Left ventricle myocardium superior (tissue), 1 donor: ENCODE measurements at regions not wholly inside any gene's neighbourhood (a gene's known extent, or its start where the extent isn't known, plus 50 kb on each side); places are given as distances from the start of the nearest gene placed in this dataset.

Source experiments
- ATAC-seq: fragments of 200-7000 bp; cut with Tn5 transposase; one replicate; pipeline ENCODE4 v1.9.1; 2020; ENCODE audit warnings: mild to moderate bottlenecking, moderate library complexity
- DNase-seq: peaks from one replicate; pipeline ENCODE4 v3.0.0-alpha.2; 2020
- intact Hi-C: fragments of 100-400 bp; cut with micrococcal nuclease; formaldehyde crosslinking; loops from one replicate; pipeline ENCODE4 v1.11.0; 2022
- donor health status: DM: no; HTN: yes; CAD: no; lungs with severe emphysema.

DNA sequence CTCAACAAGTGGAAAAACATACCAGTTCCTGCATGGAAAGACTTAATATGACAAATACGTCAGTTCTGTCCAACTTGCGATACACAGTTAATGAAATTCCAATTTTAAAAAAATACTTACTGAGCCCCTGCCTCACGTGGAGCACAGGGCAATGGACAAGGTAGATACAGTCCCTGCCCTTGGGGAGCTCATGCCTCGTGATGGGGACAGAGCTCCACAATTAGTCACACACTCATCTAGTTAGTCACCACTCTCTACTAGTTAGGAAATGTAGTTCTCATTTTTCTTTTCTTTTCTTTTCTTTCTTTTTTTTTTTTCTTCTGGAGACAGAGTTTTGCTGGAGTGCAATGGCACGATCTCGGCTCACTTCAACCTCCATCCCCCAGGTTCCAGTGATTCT lies 74.7 kb upstream of the CDH5 start:
- no peak for DNase-seq
- intact Hi-C loops = no loop called here
- no peak for ATAC-seq

DNA sequence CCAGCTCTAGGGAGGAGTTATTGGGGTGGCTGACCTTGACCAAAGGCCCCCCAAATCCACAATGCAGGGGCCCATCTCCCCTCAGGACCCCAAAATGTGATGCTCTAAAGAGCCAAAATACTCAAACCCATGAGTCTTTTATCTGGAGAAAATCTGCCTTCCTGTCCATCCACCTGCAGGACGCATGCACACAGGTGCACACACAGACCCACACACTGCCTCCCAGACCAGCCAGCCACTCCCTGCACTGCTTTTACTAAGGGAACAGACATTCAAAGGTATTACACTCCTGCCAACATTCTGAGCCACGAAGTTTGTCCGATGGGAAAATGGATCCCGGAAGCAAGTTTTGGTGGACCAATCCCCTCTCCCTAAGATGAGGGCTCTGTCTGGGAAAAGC lies 76.1 kb upstream of the CDH5 start:
- ATAC-seq = no peak
- intact Hi-C loops = no loop called here
- DNase-seq = no peak

DNA sequence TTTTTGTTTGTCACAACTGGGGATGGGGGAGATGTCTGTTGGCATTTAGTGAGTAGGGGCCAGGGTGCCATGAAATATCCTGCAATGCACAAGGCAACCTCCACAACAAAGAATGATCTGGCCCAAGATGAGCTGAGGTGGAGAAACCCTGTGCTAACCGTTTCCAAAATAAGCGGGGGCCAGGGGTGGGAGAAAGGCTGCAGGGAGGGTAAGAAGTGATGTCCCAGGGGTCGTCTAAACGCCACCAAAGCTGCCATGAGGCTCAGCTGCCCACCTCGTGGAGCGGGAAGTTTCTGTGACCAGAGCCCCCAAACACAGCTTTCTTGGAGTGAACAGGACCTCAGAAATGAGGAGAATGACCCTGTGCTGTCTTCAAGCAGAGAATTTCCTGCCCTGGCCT lies 76.5 kb upstream of the CDH5 start:
- intact Hi-C loops = no loop called here
- no peak for ATAC-seq
- DNase-seq = no peak

DNA sequence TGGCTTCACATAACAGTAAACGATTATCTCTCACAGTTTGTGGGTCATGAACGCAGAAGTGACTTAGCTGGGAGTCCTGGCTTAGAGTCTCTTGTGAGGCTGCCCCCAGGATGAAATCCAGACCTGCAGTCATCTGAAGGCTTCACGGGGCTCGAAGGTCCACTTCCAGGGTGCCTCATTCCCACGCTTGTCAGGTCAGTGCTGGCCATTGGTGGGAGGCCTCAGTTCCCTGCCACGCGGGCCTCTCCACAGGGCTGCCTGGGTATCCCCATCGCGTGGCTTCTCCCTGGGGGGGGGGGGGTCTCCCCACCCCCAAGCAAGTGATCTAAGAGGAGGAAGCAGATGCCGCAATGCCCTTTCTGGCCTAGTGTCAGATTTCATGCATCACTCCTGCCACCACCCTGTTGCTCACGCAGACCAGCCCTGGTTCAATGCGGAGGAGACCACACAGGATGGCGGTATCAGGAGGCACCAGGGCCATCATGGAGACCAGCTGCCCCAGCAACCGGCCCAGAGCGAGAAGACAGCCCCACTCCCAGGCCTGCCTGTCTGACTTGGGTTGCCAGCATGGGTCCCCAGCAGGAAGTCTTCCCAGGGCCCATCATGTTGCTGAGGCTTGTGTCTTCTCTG lies 77.3 kb upstream of the CDH5 start:
- ATAC-seq (no peak), DNase-seq (no peak)
- intact Hi-C loops = no loop called here

DNA sequence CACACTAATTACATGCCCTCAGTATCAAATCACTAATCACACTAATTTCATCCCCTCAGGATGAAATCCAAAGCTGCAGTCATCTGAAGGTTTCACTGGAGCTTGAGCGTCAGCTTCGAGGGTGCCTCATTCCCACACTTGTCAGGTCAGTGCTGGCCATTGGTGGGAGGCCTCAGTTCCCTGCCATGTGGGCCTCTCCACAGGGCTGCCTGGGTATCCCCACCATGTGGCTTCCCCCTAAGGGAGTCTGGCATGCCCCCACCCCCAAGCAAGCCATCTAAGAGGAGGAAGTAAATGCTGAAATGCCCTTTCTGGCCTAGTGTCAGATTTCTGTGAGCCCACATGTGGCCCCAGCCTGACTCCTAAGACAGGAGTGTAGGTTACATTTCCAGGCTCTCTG lies 78.6 kb upstream of the CDH5 start:
- intact Hi-C loops = no loop called here
- no peak for DNase-seq
- no peak for ATAC-seq

DNA sequence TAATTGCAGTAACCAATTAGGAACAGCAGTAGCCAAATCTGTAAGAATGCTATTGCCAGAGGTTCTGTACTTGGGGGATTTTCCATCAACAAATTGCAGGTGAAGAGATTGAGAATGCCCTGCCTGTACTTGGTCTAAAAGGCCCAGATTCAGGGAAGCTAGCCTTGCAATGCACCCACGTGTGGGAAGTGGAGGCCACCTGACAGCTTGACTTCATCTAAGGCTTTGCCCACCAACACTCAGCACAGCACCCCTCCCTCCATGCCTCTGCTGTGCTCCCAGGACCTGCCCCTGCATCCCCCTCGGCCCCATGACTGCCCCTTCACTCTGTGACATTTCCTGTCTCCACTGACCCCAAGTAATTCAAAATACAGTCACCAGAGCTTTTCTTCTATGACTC lies 79.1 kb upstream of the CDH5 start:
- intact Hi-C loops = no loop called here
- ATAC-seq (no peak), DNase-seq (no peak)

DNA sequence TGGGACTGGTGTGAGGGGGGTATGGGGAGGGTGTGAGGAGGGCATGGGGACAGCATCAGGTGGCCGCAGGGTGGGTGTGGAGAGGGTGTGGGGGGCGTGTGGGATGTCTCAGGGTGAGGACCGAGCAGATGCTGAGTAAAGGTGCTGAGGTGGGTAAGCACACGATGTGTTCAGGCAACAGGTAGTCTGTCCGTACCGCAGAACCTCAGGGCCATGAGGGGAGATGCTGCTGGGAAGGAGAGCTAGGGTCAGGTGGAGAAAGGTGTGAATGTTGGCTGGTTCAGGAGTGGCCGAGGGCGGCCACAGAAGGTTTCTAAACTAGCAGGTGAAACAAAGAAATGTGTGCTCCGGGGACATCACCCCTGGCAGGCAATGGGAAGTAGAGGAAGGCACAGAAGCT lies 80.0 kb upstream of the CDH5 start:
- DNase-seq (no peak), ATAC-seq (no peak)
- intact Hi-C loops = no loop called here

DNA sequence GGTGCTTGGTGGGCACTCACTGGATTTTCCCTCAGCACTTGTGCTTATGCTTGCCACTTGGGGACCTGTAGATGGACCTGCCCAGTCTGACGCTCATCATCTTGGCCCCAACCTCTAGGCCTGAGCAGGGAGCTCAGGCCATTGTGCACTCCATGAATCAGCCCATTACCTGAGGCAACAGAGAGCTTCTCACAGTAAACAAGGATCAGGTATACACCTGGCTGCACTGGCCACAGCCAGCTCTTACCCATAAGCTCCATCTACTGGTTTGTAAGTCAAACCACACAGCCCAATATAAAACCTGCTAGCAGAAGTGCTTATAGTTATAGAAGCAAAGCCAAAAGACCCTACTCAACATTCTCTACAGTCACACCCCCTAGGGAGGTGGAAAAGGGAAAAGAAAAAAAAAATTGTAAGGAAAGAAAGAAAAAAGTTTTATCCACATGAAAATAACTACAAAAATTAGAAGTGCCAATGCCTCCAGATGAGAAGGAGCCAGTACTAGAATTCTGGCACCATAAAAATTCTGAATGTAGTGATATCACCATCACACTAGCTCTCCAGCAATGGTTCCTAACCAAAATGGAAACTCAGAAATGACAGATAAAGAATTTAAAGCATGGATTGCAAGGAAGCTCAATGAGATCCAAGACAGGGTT lies 87.8 kb upstream of the CDH5 start:
- no peak for ATAC-seq
- intact Hi-C loops = no loop called here
- no peak for DNase-seq

DNA sequence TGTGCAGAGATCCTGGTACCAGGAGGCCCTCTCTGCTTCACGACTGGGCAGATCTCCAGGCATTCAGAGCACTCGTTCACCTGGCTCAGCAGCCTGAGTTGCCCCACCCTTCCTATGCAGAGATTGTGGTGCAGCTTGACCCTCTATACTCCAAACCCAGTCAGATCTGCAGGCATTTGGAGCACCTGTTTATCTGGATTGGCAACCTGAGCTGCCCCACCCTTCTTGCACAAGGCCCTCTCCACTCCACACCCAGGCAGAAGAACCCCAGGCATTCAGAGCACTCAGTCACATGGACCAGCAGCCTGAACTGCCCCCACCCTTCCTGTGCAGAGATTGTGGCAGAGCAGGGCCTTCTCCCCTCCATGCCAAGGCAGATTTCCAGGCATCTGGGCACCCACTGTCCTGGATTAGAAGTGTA lies 88.4 kb upstream of the CDH5 start:
- DNase-seq (no peak), ATAC-seq (no peak)
- intact Hi-C loops = no loop called here

DNA sequence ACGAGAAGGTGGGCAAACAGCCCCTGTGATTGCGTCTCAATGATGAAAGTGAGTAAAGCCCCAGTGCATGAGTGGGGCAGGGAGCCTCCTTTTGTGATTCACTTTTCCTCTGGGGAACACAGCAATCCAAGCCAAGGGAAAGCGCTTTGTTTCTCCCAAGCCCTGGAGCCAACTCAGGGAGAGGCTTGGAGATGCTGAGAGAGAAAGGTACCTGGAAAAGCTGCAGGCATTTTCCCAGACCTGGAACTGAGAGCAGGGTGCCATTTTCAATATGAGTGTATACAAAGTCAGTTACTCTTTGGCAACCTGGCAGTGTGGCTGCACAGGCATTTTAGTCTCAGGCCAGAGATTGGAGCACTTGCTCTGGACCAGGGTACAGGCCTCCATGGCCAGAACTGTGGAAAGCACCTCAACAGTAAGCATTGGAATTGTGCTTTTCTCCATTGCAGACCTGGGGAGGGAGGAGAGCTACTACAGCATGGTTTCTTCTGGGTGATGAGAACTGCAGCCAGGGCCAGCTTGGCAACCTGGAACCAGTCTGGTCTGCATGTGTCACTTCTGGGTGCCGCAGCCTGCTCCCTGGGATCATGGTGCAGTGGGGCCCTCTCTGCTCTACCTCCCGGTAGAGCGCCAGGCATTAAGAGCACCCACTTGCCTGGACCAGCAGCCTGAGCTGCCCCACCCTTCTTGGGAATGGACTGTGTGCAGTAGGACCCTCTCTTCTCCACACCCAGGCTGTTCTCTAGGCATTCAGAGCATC lies 89.0 kb upstream of the CDH5 start:
- ATAC-seq = no peak
- DNase-seq = no peak
- intact Hi-C loops = no loop called here

DNA sequence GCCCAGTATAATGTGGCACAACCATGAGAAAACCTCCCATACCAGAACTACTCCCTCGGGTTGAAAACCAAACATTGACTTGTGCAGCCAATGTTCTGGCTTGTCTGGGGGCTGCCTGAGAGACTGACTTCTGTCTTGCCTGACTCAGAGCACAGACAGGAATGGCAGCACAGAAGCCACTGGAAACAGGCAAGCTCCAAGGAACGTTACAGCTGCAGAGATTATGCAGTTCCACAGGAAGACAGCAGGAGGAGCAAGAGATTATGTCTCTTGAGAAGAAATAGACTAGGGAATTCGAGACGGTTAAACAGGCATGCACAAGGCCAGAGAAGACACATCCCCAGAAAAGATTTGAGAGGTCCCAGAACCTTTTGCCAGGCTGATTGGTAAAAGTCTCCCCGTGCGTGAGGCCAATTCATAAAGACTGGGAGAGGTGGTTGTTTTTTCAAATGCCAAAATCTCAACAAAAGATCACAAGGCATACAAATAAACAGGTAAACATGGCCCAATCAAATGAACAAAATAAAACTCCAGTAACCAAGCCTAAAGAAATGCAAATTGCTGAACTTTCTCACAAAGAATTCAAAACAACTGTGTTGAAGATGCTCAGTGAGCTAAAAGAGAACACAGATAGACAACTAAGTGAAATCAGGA lies 90.6 kb upstream of the CDH5 start:
- no peak for ATAC-seq
- DNase-seq = no peak
- intact Hi-C loops = no loop called here

DNA sequence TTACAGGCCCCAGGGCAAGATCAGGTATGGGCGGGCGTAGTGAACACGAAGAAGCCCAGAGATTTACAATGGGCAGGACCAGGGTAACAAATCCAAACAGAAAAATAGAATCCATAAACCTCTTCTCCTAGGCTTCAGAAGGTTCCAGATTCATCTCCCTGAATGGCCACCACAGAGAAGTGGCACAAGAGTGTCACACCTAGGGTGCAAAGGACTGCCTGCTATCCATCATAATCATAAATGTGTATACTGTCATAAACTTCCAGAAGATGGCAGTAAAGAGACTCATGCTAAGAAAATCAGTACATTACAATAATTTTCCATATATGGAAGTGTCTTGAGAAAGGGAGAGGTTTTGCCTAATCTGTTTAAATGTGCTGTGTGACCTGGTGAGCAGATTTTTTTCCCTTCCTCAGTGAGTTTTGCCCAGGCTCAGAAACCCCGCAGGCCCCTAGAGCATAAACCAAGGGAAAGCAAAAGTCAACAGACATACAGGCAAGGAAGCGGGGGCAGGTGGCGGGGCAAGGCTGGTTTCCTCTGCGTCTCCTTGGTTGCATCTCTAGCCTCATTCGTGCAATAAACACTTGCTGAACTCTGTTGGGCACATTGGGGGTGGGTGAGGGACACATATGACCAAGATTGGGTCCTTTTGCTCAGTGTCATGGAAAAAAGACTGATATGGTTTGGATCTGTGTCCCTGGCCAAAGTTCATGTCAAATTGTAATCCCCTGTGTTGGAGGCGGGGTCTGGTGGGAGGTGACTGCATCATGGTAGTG lies 92.0 kb upstream of the CDH5 start:
- intact Hi-C loops = no loop called here
- DNase-seq (no peak), ATAC-seq (no peak)

DNA sequence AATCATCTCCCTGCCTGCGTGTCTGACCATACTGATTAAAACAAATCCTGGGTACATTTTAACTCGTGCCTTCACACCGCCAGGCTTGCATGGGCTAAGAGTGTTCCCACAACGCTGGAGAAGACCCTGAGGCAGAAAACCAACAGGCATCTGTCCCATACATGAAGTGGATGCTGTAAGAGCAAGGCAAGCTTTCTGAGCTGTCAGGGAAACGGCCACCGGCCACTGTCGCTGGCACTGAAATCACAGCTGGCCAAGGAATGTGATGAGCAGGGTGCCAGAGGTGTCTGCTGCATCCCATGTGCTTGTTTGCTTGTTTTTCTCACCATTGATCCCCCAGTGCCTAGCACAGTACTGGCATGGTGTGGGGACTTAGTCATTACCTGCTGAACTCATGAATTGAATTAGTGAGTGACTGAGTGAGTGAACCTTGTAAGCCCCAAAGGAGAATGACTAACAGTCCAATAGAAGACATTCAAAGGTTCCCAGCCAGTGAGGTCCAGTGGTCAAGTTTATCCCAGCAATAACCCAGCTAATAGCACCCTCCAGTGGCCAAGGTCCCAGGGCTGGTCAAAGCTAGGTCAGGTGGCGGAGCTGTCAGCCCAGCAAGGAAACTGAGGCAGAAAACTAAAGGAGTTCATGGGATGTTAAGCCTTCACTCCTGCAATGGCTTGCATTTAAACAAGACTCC lies 92.7 kb upstream of the CDH5 start:
- intact Hi-C loops = no loop called here
- ATAC-seq (no peak), DNase-seq (no peak)

DNA sequence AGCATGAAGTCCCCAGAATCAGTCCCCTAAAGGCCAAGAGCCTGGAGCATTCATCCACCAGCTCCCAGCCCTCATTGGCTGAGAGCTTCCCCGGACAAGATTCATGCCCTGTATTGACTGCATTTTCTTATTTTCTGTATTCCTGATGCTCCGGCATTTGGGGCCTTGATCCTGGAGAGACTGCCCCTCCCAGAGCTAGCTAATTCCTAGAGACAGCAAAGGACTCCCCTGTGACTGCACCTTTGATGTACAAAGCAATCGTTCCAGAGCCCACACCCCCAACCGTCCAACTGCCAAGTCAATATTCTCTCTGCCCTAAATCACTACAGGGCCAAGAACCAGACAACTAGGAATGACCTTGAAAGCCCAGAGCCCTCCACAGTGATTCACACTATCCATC lies 93.4 kb upstream of the CDH5 start:
- intact Hi-C loops = no loop called here
- ATAC-seq = no peak
- no peak for DNase-seq

DNA sequence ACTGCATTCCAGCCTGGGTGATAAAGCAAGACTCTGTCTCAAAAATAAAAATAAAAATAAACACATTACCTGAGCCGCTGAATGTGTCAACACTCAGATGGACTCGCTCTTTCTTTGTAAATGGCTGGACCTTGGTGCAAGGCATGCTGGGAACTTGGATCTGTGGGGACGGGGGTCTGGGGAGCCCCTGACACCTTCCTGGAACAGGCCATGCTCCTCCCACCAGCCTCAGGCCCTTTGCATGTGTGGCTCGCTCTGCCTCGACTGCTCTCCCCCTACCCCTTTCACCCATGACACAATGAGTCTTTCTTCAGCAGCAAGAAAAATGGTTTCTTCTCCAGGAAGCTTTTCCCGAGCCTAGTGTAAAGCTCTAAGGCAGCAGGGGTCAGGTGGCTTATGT lies 94.0 kb upstream of the CDH5 start:
- intact Hi-C loops = no loop called here
- ATAC-seq (no peak), DNase-seq (no peak)

DNA sequence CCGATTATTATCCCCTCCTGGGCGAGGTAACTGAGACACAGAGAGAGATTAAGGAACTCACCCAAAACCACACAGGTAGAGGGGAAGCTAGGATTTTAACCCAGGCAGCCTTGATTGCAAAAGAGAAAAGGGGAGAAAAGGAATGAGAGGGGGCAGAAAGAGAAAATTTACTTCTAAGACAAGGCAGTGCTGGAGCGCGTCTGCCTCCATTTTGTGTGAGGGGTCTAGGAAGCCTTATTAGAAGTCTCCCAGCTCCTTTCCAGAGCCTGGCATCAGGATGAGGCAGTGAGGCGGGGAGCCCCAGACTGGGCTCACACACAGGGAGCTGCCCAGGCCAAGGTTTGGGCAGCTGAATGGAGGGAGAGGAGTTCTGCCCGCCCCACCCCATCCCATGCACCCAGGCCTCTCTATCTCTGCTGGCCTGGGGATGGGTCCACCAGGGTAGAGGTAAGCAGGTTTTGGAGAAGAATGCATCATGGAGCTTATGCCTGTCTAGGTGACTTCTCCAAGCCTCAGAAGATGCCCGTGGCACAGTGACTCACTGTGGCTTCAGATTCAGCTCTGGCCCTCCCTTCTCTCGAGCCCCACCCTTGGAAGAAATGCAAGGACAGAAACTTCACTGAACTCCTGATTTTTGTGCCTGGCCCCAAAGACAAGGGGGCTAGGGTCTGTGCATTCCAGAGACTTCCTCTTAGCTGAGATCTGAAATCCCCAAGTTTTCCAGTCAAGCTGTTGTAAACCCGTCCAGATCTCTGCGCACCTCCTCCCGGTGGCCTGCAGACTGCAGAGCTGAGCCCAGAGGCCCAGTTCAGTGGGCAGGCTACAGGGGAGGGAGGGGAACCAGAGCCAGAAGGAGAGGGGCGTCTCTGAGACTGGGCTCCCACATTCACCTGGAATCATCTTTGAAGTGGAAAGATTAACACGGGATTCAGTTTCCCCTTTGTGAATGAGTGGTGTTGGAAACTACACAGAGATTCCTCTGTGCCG lies 95.1 kb upstream of the CDH5 start:
- DNase-seq = no peak
- ATAC-seq = no peak
- intact Hi-C loops = no loop called here

DNA sequence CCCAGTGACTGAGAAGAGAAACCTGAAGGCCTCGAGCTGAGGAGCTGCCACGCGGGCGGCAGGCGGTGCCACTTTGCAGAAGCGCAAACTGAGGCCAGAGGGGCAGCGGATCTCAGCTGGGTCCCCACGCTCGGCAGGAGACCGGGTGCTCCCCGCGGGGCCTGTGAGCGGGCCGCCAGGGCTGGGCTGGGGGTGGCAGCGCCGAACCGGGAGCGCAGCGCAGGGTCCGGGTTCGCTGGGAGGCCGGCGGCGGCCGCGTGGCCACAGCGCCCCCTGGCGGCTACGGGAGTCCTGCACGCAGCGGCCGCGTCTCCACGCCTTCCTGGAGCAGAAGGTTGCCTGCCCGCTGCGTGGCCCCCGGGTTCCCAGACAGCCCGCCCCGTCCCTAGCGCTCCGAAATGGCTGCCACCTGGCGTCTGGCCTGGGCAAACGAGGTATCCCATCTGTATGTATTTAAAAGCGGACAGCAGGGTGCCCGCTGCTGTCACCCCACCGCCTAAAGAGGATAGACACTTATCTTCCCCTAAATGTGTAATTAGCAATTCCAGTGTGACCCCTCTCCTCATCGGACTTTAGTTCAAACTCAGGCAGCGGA lies 96.1 kb upstream of the CDH5 start:
- DNase-seq (peak; percentile 88), ATAC-seq (peak; percentile 75)
- intact Hi-C loops = no loop called here
